ENCODE measurements at regions not wholly inside any gene's neighbourhood (a gene's known extent, or its start where the extent isn't known, plus 50 kb on each side); places are given as distances from the start of the nearest gene placed in this dataset.

DNA sequence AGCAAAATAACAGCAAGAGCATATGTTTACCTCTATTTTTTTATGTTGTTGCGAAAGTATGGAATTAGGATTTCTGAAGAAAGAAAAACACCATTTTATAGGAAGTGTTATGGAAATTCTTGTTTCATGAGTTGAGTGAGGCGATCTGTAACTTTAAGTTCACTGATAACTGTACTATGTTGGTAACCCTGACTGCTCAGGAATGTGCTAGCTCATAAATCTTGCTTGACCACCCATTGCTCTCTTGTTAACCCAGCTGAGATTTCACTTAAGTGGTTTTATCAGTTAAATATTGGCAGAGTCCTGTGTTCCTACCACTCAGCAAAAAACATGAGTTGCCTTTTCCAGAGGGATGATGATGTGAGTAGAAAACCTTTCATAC, 91.1 kb upstream of the STARD4 start:
- TF ChIP-seq, protein P1, sequence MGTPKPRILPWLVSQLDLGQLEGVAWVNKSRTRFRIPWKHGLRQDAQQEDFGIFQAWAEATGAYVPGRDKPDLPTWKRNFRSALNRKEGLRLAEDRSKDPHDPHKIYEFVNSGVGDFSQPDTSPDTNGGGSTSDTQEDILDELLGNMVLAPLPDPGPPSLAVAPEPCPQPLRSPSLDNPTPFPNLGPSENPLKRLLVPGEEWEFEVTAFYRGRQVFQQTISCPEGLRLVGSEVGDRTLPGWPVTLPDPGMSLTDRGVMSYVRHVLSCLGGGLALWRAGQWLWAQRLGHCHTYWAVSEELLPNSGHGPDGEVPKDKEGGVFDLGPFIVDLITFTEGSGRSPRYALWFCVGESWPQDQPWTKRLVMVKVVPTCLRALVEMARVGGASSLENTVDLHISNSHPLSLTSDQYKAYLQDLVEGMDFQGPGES (IDR thresholded peaks at IDR 0.05) = no peak
- TF ChIP-seq NFIC (IDR thresholded peaks at IDR 0.05; ENCODE audit: low read depth, low read length) (no peak), CBFB (IDR thresholded peaks at IDR 0.05; ENCODE audit: low read depth) (no peak), SP1 (IDR thresholded peaks at IDR 0.05; ENCODE audit: low read depth, low read length) (no peak), YY1 (IDR thresholded peaks at IDR 0.05; ENCODE audit: low read depth, low read length) (no peak), CREB1 (IDR thresholded peaks at IDR 0.05; ENCODE audit: low read depth) (no peak)
- TF ChIP-seq, protein P2, sequence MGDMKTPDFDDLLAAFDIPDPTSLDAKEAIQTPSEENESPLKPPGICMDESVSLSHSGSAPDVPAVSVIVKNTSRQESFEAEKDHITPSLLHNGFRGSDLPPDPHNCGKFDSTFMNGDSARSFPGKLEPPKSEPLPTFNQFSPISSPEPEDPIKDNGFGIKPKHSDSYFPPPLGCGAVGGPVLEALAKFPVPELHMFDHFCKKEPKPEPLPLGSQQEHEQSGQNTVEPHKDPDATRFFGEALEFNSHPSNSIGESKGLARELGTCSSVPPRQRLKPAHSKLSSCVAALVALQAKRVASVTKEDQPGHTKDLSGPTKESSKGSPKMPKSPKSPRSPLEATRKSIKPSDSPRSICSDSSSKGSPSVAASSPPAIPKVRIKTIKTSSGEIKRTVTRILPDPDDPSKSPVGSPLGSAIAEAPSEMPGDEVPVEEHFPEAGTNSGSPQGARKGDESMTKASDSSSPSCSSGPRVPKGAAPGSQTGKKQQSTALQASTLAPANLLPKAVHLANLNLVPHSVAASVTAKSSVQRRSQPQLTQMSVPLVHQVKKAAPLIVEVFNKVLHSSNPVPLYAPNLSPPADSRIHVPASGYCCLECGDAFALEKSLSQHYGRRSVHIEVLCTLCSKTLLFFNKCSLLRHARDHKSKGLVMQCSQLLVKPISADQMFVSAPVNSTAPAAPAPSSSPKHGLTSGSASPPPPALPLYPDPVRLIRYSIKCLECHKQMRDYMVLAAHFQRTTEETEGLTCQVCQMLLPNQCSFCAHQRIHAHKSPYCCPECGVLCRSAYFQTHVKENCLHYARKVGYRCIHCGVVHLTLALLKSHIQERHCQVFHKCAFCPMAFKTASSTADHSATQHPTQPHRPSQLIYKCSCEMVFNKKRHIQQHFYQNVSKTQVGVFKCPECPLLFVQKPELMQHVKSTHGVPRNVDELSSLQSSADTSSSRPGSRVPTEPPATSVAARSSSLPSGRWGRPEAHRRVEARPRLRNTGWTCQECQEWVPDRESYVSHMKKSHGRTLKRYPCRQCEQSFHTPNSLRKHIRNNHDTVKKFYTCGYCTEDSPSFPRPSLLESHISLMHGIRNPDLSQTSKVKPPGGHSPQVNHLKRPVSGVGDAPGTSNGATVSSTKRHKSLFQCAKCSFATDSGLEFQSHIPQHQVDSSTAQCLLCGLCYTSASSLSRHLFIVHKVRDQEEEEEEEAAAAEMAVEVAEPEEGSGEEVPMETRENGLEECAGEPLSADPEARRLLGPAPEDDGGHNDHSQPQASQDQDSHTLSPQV (IDR thresholded peaks at IDR 0.05) = no peak
